NB4 (cell line): ENCODE measurements at regions not wholly inside any gene's neighbourhood (a gene's known extent, or its start where the extent isn't known, plus 50 kb on each side); places are given as distances from the start of the nearest gene placed in this dataset.

Experiments used
- POLR2A ChIP-seq: IDR thresholded peaks from 2 replicates; pipeline ENCODE4 v1.6.1; 2011; ENCODE audit warnings: mild to moderate bottlenecking; ENCODE audit not compliant: insufficient read length; ENCODE audit errors: extremely low read depth
- TF ChIP-seq, protein P1 (sequence below): IDR thresholded peaks from one replicate; pipeline ENCODE4 v1.5.1; 2012; ENCODE audit warnings: low read depth, low read length
- TF ChIP-seq, protein P2 (sequence below): IDR thresholded peaks from 2 replicates; pipeline ENCODE4 v1.6.1; 2011; ENCODE audit warnings: low read depth, low read length

DNA sequence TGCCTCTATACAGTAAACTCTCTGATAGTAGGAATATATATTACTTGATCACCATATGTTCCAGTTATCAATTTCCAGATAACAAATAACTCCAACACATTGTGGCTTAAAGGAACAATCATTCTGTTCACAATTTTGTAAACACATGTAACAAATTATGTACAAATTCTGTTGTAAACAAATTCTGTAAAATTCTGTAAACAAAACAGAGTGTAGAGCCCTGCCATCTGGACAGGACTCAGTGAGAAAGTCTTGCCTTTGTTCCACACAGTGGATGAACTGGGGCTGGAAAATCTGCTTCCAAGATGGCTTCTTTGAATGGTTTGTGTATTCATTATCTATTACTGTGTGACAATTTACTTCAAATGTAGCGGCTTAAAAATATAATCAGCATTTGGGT is 69.0 kb upstream of the LRRC7 start:
- TF ChIP-seq, protein P1, sequence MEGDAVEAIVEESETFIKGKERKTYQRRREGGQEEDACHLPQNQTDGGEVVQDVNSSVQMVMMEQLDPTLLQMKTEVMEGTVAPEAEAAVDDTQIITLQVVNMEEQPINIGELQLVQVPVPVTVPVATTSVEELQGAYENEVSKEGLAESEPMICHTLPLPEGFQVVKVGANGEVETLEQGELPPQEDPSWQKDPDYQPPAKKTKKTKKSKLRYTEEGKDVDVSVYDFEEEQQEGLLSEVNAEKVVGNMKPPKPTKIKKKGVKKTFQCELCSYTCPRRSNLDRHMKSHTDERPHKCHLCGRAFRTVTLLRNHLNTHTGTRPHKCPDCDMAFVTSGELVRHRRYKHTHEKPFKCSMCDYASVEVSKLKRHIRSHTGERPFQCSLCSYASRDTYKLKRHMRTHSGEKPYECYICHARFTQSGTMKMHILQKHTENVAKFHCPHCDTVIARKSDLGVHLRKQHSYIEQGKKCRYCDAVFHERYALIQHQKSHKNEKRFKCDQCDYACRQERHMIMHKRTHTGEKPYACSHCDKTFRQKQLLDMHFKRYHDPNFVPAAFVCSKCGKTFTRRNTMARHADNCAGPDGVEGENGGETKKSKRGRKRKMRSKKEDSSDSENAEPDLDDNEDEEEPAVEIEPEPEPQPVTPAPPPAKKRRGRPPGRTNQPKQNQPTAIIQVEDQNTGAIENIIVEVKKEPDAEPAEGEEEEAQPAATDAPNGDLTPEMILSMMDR: no peak
- no peak for TF ChIP-seq POLR2A
- TF ChIP-seq, protein P2, sequence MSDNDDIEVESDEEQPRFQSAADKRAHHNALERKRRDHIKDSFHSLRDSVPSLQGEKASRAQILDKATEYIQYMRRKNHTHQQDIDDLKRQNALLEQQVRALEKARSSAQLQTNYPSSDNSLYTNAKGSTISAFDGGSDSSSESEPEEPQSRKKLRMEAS: no peak
